HCT116 (cell line): ENCODE measurements at regions not wholly inside any gene's neighbourhood (a gene's known extent, or its start where the extent isn't known, plus 50 kb on each side); places are given as distances from the start of the nearest gene placed in this dataset.

Experiments
- ATAC-seq: fragments of 200-7000 bp; cut with Tn5 transposase; 2 replicates; pipeline ENCODE4 v1.9.1; 2020; ENCODE audit warnings: mild to moderate bottlenecking, moderate library complexity
- BruUV-seq: library from RNA; stranded (reverse); fragments of 400-500 nt; replicated peaks from 2 replicates; lab custom pipeline; 2021; lab: Mats Ljungman, UMichigan
- CTCF ChIA-PET: fragments of 300-600 bp; sonication (Branson Sonifier 250); formaldehyde crosslinking; loops from one replicate; lab custom pipeline; 2021; ENCODE audit warnings: antibody characterized with exemption; lab: Charles Lee
- POLR2A ChIA-PET: fragments of 300-600, 350-600 bp; sonication (Branson Sonifier 250); formaldehyde crosslinking; loops from one replicate; lab custom pipeline; 2021; ENCODE audit warnings: antibody characterized with exemption; lab: Charles Lee
- RAD21 ChIA-PET, 2 experiments: fragments of 300-600 bp; sonication (Branson Sonifier 250); formaldehyde crosslinking; loops; one replicate each; lab custom pipeline; 2023; ENCODE audit warnings: low total read pairs in 2 of 2; ENCODE audit not compliant: uncharacterized antibody in 2 of 2, unreplicated experiment in 2 of 2, low non-redundant PET in 1 of 2; lab: Charles Lee
- DNase-seq: peaks from one replicate; pipeline ENCODE4 v3.0.0-alpha.2; 2010; ENCODE audit warnings: low read depth, low spot score
- H2AFZ ChIP-seq: fragments of 200-600 bp; shearing (Covaris generic), sonication (generic); 2 replicates; pipeline ENCODE4 v1.6.1; 2017; ENCODE audit warnings: low read depth, mixed run types, mixed read lengths, antibody characterized with exemption, low read length; ENCODE audit not compliant: poor library complexity, severe bottlenecking
- H3K27ac ChIP-seq: 2 replicates; pipeline ENCODE4 v1.5.1; 2012; ENCODE audit warnings: low read depth, low read length
- H3K27me3 ChIP-seq: fragments of 200-600 bp; sonication (generic); 2 replicates; pipeline ENCODE4 v1.6.1; 2016; ENCODE audit warnings: mixed run types, low read length, mixed read lengths; ENCODE audit not compliant: insufficient read depth
- H3K36me3 ChIP-seq, 2 experiments: fragments of 200-500 bp in 1 of 2; fragments of 200-600 bp in 1 of 2; sonication (Bioruptor generic) in 1 of 2; sonication (generic) in 1 of 2; 2 replicates each; pipeline versions ENCODE4 v1.5.1 to v1.6.1; 2014 to 2016; ENCODE audit warnings: low read length in 2 of 2, inconsistent platforms in 1 of 2, mixed read lengths in 1 of 2, mixed run types in 1 of 2; ENCODE audit not compliant: insufficient read depth in 2 of 2, control insufficient read depth in 1 of 2
- H3K4me1 ChIP-seq, 2 experiments: fragments of 200-600 bp in 1 of 2; sonication (generic) in 1 of 2; 2 replicates each; pipeline versions ENCODE4 v1.5.1 to v1.6.1; 2012 to 2017; ENCODE audit warnings: low read length in 2 of 2, inconsistent platforms in 1 of 2, mild to moderate bottlenecking in 1 of 2, mixed read lengths in 1 of 2, mixed run types in 1 of 2, moderate library complexity in 1 of 2; ENCODE audit not compliant: insufficient read depth in 2 of 2, control insufficient read depth in 1 of 2
- H3K4me2 ChIP-seq: fragments of 200-600 bp; sonication (generic); 2 replicates; pipeline ENCODE4 v1.6.1; 2017; ENCODE audit warnings: mixed run types, low read length, mixed read lengths
- H3K4me3 ChIP-seq, 2 experiments: fragments of 200-600 bp in 1 of 2; sonication (generic) in 1 of 2; replicated peaks in 1 of 2; 2 replicates each; pipeline ENCODE4 v1.5.1; 2011 to 2016; ENCODE audit warnings: low read length in 2 of 2, control low read depth in 1 of 2, low read depth in 1 of 2, mild to moderate bottlenecking in 1 of 2, mixed read lengths in 1 of 2, mixed run types in 1 of 2
- H3K79me2 ChIP-seq: fragments of 200-600 bp; sonication (generic); 2 replicates; pipeline ENCODE4 v1.6.1; 2017; ENCODE audit warnings: mild to moderate bottlenecking, mixed run types, low read length, moderate library complexity, mixed read lengths; ENCODE audit not compliant: insufficient read depth
- H3K9ac ChIP-seq: fragments of 200-600 bp; sonication (generic); 2 replicates; pipeline ENCODE4 v1.6.1; 2016; ENCODE audit warnings: low read length, mixed read lengths
- H3K9me2 ChIP-seq: fragments of 200-600 bp; sonication (generic), shearing (Covaris generic); 2 replicates; pipeline ENCODE4 v1.6.1; 2017; ENCODE audit warnings: mixed run types, mild to moderate bottlenecking, moderate library complexity; ENCODE audit not compliant: insufficient read depth
- H3K9me3 ChIP-seq, 2 experiments: fragments of 200-500 bp in 1 of 2; fragments of 200-600 bp in 1 of 2; sonication (Bioruptor generic) in 1 of 2; sonication (generic) in 1 of 2; 2 replicates each; pipeline ENCODE4 v1.6.1; 2014 to 2017; ENCODE audit warnings: low read length in 2 of 2, mixed read lengths in 2 of 2, inconsistent platforms in 1 of 2, low read depth in 1 of 2, mild to moderate bottlenecking in 1 of 2, mixed run types in 1 of 2, moderate library complexity in 1 of 2; ENCODE audit not compliant: control insufficient read depth in 1 of 2, insufficient read depth in 1 of 2
- H4K20me1 ChIP-seq: fragments of 200-600 bp; sonication (generic), shearing (Covaris generic); 2 replicates; pipeline ENCODE4 v1.6.1; 2017; ENCODE audit warnings: mixed run types, mild to moderate bottlenecking, moderate library complexity; ENCODE audit not compliant: insufficient read depth
- CEBPB ChIP-seq: IDR thresholded peaks from 2 replicates; pipeline ENCODE4 v1.6.1; 2012; ENCODE audit warnings: low read depth
- EGR1 ChIP-seq: IDR thresholded peaks from 2 replicates; pipeline ENCODE4 v1.6.1; 2012; ENCODE audit warnings: low read depth
- ELF1 ChIP-seq: IDR thresholded peaks from 2 replicates; pipeline ENCODE4 v1.6.1; 2012; ENCODE audit warnings: low read depth, borderline replicate concordance
- FOSL1 ChIP-seq: IDR thresholded peaks from 2 replicates; pipeline ENCODE4 v1.6.1; 2012; ENCODE audit warnings: low read depth
- JUND ChIP-seq: IDR thresholded peaks from 2 replicates; pipeline ENCODE4 v1.6.1; 2012
- POLR2AphosphoS5 ChIP-seq: IDR thresholded peaks from 2 replicates; pipeline ENCODE4 v1.6.1; 2011; ENCODE audit warnings: mild to moderate bottlenecking, low read depth, low read length, moderate library complexity
- RAD21 ChIP-seq: IDR thresholded peaks from 2 replicates; pipeline ENCODE4 v1.6.1; 2012; ENCODE audit warnings: low read depth, mild to moderate bottlenecking
- SIN3A ChIP-seq: IDR thresholded peaks from 2 replicates; pipeline ENCODE4 v1.6.1; 2012; ENCODE audit warnings: low read depth
- SP1 ChIP-seq: IDR thresholded peaks from 2 replicates; pipeline ENCODE4 v1.6.1; 2012; ENCODE audit warnings: low read depth
- SRF ChIP-seq: IDR thresholded peaks from 2 replicates; pipeline ENCODE4 v1.6.1; 2012; ENCODE audit warnings: low read depth
- TCF7L2 ChIP-seq: IDR thresholded peaks from 2 replicates; pipeline ENCODE4 v1.7.0; 2011; ENCODE audit warnings: borderline replicate concordance, inconsistent platforms; ENCODE audit not compliant: insufficient read depth, insufficient read length; ENCODE audit errors: extremely low read depth
- YY1 ChIP-seq: IDR thresholded peaks from 2 replicates; pipeline ENCODE4 v1.6.1; 2011; ENCODE audit warnings: low read length, low read depth, moderate library complexity, mild to moderate bottlenecking; ENCODE audit not compliant: insufficient replicate concordance; ENCODE audit errors: extremely low read depth
- intact Hi-C: fragments of 100-400 bp; cut with micrococcal nuclease; formaldehyde crosslinking; loops from 2 replicates; pipeline ENCODE4 v1.10.0; 2022
- TF ChIP-seq, protein P1 (sequence below): IDR thresholded peaks from 2 replicates; pipeline ENCODE4 v1.6.1; 2012
- TF ChIP-seq, protein P2 (sequence below): IDR thresholded peaks from 2 replicates; pipeline ENCODE4 v1.6.1; 2012
- TF ChIP-seq, protein P3 (sequence below): IDR thresholded peaks from 2 replicates; pipeline ENCODE4 v1.6.1; 2012; ENCODE audit warnings: low read depth

DNA sequence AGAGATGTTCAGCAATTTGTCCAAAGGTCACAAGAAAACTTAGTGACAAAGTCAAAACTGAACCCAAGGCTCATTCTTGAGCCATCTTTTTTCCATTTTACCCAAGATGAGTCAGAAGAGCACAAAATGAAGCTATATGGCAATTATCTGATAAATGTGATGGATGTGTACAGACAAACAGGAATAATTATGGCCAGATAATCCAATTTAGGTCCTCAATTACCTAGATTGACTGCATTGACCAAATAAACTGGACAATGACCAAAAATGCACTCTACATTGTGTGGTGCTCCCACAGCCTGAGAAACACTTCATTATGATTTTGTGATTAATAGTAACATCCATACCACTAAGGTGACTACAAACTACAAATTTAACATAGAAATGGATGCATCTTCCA is 1105.8 kb downstream of the IGSF11 start (continued):
- TF ChIP-seq FOSL1 (no peak), EGR1 (no peak), TCF7L2 (no peak), JUND (no peak), YY1 (no peak), SRF (no peak)
- TF ChIP-seq, protein P1, sequence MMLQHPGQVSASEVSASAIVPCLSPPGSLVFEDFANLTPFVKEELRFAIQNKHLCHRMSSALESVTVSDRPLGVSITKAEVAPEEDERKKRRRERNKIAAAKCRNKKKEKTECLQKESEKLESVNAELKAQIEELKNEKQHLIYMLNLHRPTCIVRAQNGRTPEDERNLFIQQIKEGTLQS, result no peak

DNA sequence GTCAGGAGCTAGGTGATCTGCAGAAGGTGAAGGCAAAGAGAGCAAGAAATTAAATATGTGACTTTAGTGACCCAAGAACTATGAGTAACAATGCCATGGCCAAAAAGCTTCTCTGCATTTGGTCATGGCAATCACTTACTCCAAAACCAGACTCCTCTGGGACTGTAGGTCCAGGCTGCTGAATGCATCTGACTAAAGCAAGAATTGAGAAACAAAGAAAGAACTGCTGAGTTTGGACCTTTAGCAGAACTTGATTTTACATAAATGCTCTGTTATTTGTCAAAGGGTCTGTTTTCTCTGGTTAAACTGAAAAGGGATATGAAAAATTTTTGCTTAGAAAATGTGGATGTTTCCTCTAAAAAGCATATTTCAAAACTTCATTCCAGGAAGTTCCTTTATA is 1102.2 kb downstream of the IGSF11 start:
- intact Hi-C loops, result no loop called here
- no peak overlapping the region for H3K4me2 ChIP-seq
- H3K36me3 ChIP-seq, result no peaks in the 10 kb centered on the region
- H3K27ac ChIP-seq, result no peak overlapping the region
- BruUV-seq, result no TSS peak
- ATAC-seq (no peak), DNase-seq (no peak)
- ChIA-PET RAD21 (no interaction called here), CTCF (no interaction called here), POLR2A (no interaction called here)
- no peak overlapping the region for H3K4me3 ChIP-seq
- H3K9me3 ChIP-seq, result no peaks in the 10 kb centered on the region
- no peak overlapping the region for H2AFZ ChIP-seq
- peaks cover 3% of the 10 kb centered on the region; the same call in 1 of the 2 replicates for H3K27me3 ChIP-seq
- H3K9ac ChIP-seq, result no peak overlapping the region
- no peaks in the 10 kb centered on the region for H4K20me1 ChIP-seq
- no peaks in the 10 kb centered on the region for H3K4me1 ChIP-seq
- no peak for TF ChIP-seq CEBPB
- TF ChIP-seq, protein P2, sequence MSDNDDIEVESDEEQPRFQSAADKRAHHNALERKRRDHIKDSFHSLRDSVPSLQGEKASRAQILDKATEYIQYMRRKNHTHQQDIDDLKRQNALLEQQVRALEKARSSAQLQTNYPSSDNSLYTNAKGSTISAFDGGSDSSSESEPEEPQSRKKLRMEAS, result no peak
- no peak for TF ChIP-seq ELF1
- H3K79me2 ChIP-seq, result no peaks in the 10 kb centered on the region
- no peaks in the 10 kb centered on the region for H3K9me2 ChIP-seq

- POLR2A ChIA-PET, result no interaction called here
- no peak for DNase-seq
- no peak overlapping the region for H3K9ac ChIP-seq
- no peak for TF ChIP-seq ELF1
- no peak for TF ChIP-seq SP1
- TF ChIP-seq, protein P2, result no peak
- TF ChIP-seq SIN3A, result no peak
- no peak for TF ChIP-seq RAD21
- TF ChIP-seq POLR2AphosphoS5, result no peak
- TF ChIP-seq, protein P3, sequence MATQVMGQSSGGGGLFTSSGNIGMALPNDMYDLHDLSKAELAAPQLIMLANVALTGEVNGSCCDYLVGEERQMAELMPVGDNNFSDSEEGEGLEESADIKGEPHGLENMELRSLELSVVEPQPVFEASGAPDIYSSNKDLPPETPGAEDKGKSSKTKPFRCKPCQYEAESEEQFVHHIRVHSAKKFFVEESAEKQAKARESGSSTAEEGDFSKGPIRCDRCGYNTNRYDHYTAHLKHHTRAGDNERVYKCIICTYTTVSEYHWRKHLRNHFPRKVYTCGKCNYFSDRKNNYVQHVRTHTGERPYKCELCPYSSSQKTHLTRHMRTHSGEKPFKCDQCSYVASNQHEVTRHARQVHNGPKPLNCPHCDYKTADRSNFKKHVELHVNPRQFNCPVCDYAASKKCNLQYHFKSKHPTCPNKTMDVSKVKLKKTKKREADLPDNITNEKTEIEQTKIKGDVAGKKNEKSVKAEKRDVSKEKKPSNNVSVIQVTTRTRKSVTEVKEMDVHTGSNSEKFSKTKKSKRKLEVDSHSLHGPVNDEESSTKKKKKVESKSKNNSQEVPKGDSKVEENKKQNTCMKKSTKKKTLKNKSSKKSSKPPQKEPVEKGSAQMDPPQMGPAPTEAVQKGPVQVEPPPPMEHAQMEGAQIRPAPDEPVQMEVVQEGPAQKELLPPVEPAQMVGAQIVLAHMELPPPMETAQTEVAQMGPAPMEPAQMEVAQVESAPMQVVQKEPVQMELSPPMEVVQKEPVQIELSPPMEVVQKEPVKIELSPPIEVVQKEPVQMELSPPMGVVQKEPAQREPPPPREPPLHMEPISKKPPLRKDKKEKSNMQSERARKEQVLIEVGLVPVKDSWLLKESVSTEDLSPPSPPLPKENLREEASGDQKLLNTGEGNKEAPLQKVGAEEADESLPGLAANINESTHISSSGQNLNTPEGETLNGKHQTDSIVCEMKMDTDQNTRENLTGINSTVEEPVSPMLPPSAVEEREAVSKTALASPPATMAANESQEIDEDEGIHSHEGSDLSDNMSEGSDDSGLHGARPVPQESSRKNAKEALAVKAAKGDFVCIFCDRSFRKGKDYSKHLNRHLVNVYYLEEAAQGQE, result no peak
Measured at GRCh38 chr3:117936159-117936558, 1098.5 kb downstream of the IGSF11 start.

More at GRCh38 chr3:117936159-117936558, 1098.5 kb downstream of the IGSF11 start:
- no peaks in the 10 kb centered on the region for H3K79me2 ChIP-seq
- no peaks in the 10 kb centered on the region for H3K4me1 ChIP-seq
- no peak overlapping the region for H3K27ac ChIP-seq
- no peak overlapping the region for H3K4me2 ChIP-seq
- no TSS peak for BruUV-seq
- H3K27me3 ChIP-seq, result no peaks in the 10 kb centered on the region
- no peak overlapping the region for H2AFZ ChIP-seq
- intact Hi-C loops, result no loop called here
- H3K9me2 ChIP-seq, result no peaks in the 10 kb centered on the region
- no peaks in the 10 kb centered on the region for H3K36me3 ChIP-seq
- H4K20me1 ChIP-seq, result no peaks in the 10 kb centered on the region
- ChIA-PET RAD21 (no interaction called here), CTCF (no interaction called here)
- H3K9me3 ChIP-seq, result no peaks in the 10 kb centered on the region
- H3K4me3 ChIP-seq, result no peak overlapping the region
- ATAC-seq, result no peak
